Endothelial cell of umbilical vein (primary cell): ENCODE measurements at regions not wholly inside any gene's neighbourhood (a gene's known extent, or its start where the extent isn't known, plus 50 kb on each side); places are given as distances from the start of the nearest gene placed in this dataset.
A peak's percentile ranks its signal among the peaks of the same experiment; 100 is the strongest.

Experiments used
- BruUV-seq: library from RNA; stranded (reverse); fragments of 400-500 nt; replicated peaks from 2 replicates; lab custom pipeline; 2021; lab: Mats Ljungman, UMichigan
- CTCF ChIA-PET: fragments of 300-600, 350-600 bp; sonication (Branson Sonifier 250); formaldehyde crosslinking; loops from one replicate; lab custom pipeline; 2021; ENCODE audit warnings: antibody characterized with exemption, inconsistent platforms; lab: Charles Lee
- POLR2A ChIA-PET: fragments of 300-600, 350-600 bp; sonication (Branson Sonifier 250); formaldehyde crosslinking; loops from one replicate; lab custom pipeline; 2021; ENCODE audit warnings: antibody characterized with exemption, inconsistent platforms; lab: Charles Lee
- DNase-seq: peaks from one replicate; pipeline ENCODE4 v3.0.0-alpha.2; 2011; ENCODE audit warnings: low read depth, low spot score
- FAIRE-seq: peaks from 2 replicates; lab custom pipeline; 2011; peaks lifted over from hg19 to GRCh38; lab: Jason Lieb, UNC
- H2AFZ ChIP-seq: 2 replicates; pipeline ENCODE4 v1.6.0; 2012; ENCODE audit warnings: low read depth, low read length, control low read depth, inconsistent platforms
- H3K27ac ChIP-seq: 2 replicates; pipeline ENCODE4 v1.5.1; 2011; ENCODE audit warnings: low read depth, mild to moderate bottlenecking, control low read depth, low read length, moderate library complexity; ENCODE audit not compliant: insufficient read depth
- H3K27me3 ChIP-seq, 2 experiments: 2 replicates each; pipeline versions ENCODE4 v1.6.0 to v1.6.1; 2011; ENCODE audit warnings: low read length in 2 of 2, mixed read lengths in 1 of 2; ENCODE audit not compliant: control insufficient read depth in 2 of 2, insufficient read depth in 2 of 2
- H3K36me3 ChIP-seq, 2 experiments: 2 replicates in 1 of 2; 3 replicates in 1 of 2; pipeline ENCODE4 v1.5.1; 2011; ENCODE audit warnings: low read length in 2 of 2, mild to moderate bottlenecking in 1 of 2, moderate library complexity in 1 of 2; ENCODE audit not compliant: control insufficient read depth in 2 of 2, insufficient read depth in 2 of 2; ENCODE audit errors: extremely low read depth in 1 of 2
- H3K4me1 ChIP-seq: 3 replicates; pipeline ENCODE4 v1.5.1; 2011; ENCODE audit warnings: mild to moderate bottlenecking, low read length; ENCODE audit not compliant: control insufficient read depth, insufficient read depth; ENCODE audit errors: extremely low read depth
- H3K4me2 ChIP-seq: 2 replicates; pipeline ENCODE4 v1.6.1; 2011; ENCODE audit warnings: low read length, control low read depth, mixed read lengths; ENCODE audit not compliant: insufficient read depth
- H3K4me3 ChIP-seq, 3 experiments: fragments of 200-600 bp in 1 of 3; sonication (generic), shearing (Covaris generic) in 1 of 3; replicated peaks in 1 of 3; 2 replicates each; pipeline ENCODE4 v1.5.1; 2011 to 2016; ENCODE audit warnings: control low read depth in 3 of 3, low read length in 3 of 3, mild to moderate bottlenecking in 2 of 3, inconsistent platforms in 1 of 3, low read depth in 1 of 3, moderate library complexity in 1 of 3; ENCODE audit not compliant: insufficient read depth in 1 of 3
- H3K79me2 ChIP-seq: 2 replicates; pipeline ENCODE4 v1.6.0; 2012; ENCODE audit warnings: low read length, inconsistent platforms; ENCODE audit not compliant: control insufficient read depth, insufficient read depth
- H3K9ac ChIP-seq: replicated peaks from 2 replicates; pipeline ENCODE3; 2011; ENCODE audit warnings: low read length, control low read depth; ENCODE audit not compliant: insufficient read depth; ENCODE audit errors: extremely low read depth
- H3K9me1 ChIP-seq: replicated peaks from 3 replicates; pipeline ENCODE4 v1.6.0; 2011; ENCODE audit warnings: mild to moderate bottlenecking, low read length; ENCODE audit not compliant: control insufficient read depth, insufficient read depth; ENCODE audit errors: extremely low read depth
- H3K9me3 ChIP-seq: replicated peaks from 2 replicates; pipeline ENCODE4 v1.5.1; 2012; ENCODE audit warnings: low read length, inconsistent platforms; ENCODE audit not compliant: control insufficient read depth, insufficient read depth
- H4K20me1 ChIP-seq: replicated peaks from 2 replicates; pipeline ENCODE3; 2011; ENCODE audit warnings: mild to moderate bottlenecking, low read length; ENCODE audit not compliant: control insufficient read depth, insufficient read depth; ENCODE audit errors: extremely low read depth
- CTCF ChIP-seq, 2 donors: IDR thresholded peaks; 1 replicate in 1 of 2; 2 replicates in 1 of 2; pipeline ENCODE4 v1.5.1; 2011; ENCODE audit warnings: low read length in 2 of 2, mild to moderate bottlenecking in 2 of 2, moderate library complexity in 2 of 2, control low read depth in 1 of 2, inconsistent platforms in 1 of 2, low read depth in 1 of 2; ENCODE audit not compliant: insufficient read depth in 1 of 2; ENCODE audit errors: extremely low read depth in 1 of 2
- GATA2 ChIP-seq: IDR thresholded peaks from 2 replicates; pipeline ENCODE4 v1.7.0; 2011; ENCODE audit warnings: low read depth, mild to moderate bottlenecking, moderate library complexity, mixed read lengths, low read length; ENCODE audit not compliant: insufficient read length, insufficient read depth
- JUN ChIP-seq: IDR thresholded peaks from 2 replicates; pipeline ENCODE4 v1.6.1; 2011; ENCODE audit warnings: borderline replicate concordance, low read depth; ENCODE audit not compliant: insufficient read length, insufficient read depth
- MYC ChIP-seq: IDR thresholded peaks from one replicate; pipeline ENCODE4 v1.6.1; 2011; ENCODE audit warnings: mild to moderate bottlenecking, low read depth, low read length
- POLR2AphosphoS5 ChIP-seq: IDR thresholded peaks from 2 replicates; pipeline ENCODE4 v1.6.1; 2012; ENCODE audit warnings: low read depth, mild to moderate bottlenecking, control low read depth, low read length, moderate library complexity; ENCODE audit not compliant: insufficient read depth
- dilution Hi-C: fragments of 300-500 bp; cut with MboI; formaldehyde crosslinking; loops from one replicate; pipeline ENCODE4 v1.15.0; 2019; ENCODE audit warnings: low sequenced_read_pairs; ENCODE audit not compliant: extremely low pct_ligation_motif_present
- intact Hi-C: fragments of 100-400 bp; cut with micrococcal nuclease; formaldehyde crosslinking; loops from one replicate; pipeline ENCODE4 v1.10.0; 2022

GRCh38 chr7:33671531-33672262 is 233.6 kb upstream of the BMPER start:
- H3K27me3 ChIP-seq: no peaks in the 10 kb centered on the region
- H4K20me1 ChIP-seq: no peaks in the 10 kb centered on the region
- dilution Hi-C loops (no loop called here), intact Hi-C loops (no loop called here)
- ChIA-PET POLR2A (no interaction called here), CTCF (interaction anchor here (0.6 to 0.8 kb wide), 2 partner anchors 38 to 173 kb away, joined by 3 read pairs; no protein-coding TSS in a partner anchor)
- H3K79me2 ChIP-seq: no peaks in the 10 kb centered on the region
- no peak overlapping the region for H2AFZ ChIP-seq
- H3K9me3 ChIP-seq: no peaks in the 10 kb centered on the region
- TF ChIP-seq MYC: no peak
- no peak for TF ChIP-seq CTCF (IDR thresholded peaks at IDR 0.05; ENCODE audit: extremely low read depth in 1 of 2, insufficient read depth in 1 of 2, low read depth in 1 of 2, low read length in 2 of 2)
- no peak for TF ChIP-seq GATA2
- TF ChIP-seq POLR2AphosphoS5: no peak
- no peak for TF ChIP-seq JUN
- no peak overlapping the region for H3K9ac ChIP-seq
- H3K4me3 ChIP-seq: no peak overlapping the region
- H3K36me3 ChIP-seq: no peaks in the 10 kb centered on the region
- H3K4me1 ChIP-seq: peaks cover 30% of the 10 kb centered on the region
- no peaks in the 10 kb centered on the region for H3K9me1 ChIP-seq
- H3K4me2 ChIP-seq: no peak overlapping the region
- peak; percentile 33 for DNase-seq
- H3K27ac ChIP-seq: no peak overlapping the region
- no peak for FAIRE-seq
- no TSS peak for BruUV-seq
